GM12878 (cell line): ENCODE measurements at regions not wholly inside any gene's neighbourhood (a gene's known extent, or its start where the extent isn't known, plus 50 kb on each side); places are given as distances from the start of the nearest gene placed in this dataset.

Experiments used
- IKZF1 ChIP-seq: fragments of 450-650 bp; conservative IDR thresholded peaks from 2 replicates; pipeline ENCODE4 v1.6.1; 2017; ENCODE audit warnings: antibody characterized with exemption, mild to moderate bottlenecking
- NR2C2 ChIP-seq: IDR thresholded peaks from 2 replicates; pipeline ENCODE4 v1.6.1; 2011; ENCODE audit warnings: borderline replicate concordance, low read depth; ENCODE audit not compliant: control insufficient read depth, insufficient read length
- POLR2AphosphoS5 ChIP-seq: IDR thresholded peaks from 2 replicates; pipeline ENCODE4 v1.6.1; 2011; ENCODE audit warnings: mild to moderate bottlenecking, low read length, inconsistent platforms
- RCOR1 ChIP-seq: conservative IDR thresholded peaks from 2 replicates; pipeline ENCODE4 v1.6.1; 2012; ENCODE audit warnings: low read depth, low read length, improper control_type of control experiment
- SRF ChIP-seq, 2 experiments: IDR thresholded peaks; 2 replicates each; pipeline ENCODE4 v1.6.1; 2011; ENCODE audit warnings: low read depth in 2 of 2, low read length in 2 of 2, mild to moderate bottlenecking in 1 of 2, moderate library complexity in 1 of 2
- TF ChIP-seq, protein P1 (sequence below): IDR thresholded peaks from 2 replicates; pipeline ENCODE4 v1.6.1; 2012; ENCODE audit warnings: low read length, inconsistent platforms
- TF ChIP-seq, protein P2 (sequence below): IDR thresholded peaks from 2 replicates; pipeline ENCODE4 v1.6.1; 2011; ENCODE audit warnings: borderline replicate concordance, low read depth, mild to moderate bottlenecking, moderate library complexity, mixed read lengths, low read length; ENCODE audit not compliant: insufficient read depth; ENCODE audit errors: extremely low read length
- TF ChIP-seq, protein P3 (sequence below), 3 experiments: IDR thresholded peaks in 2 of 3; conservative IDR thresholded peaks in 1 of 3; 2 replicates each; pipeline ENCODE4 v1.5.1; 2011; ENCODE audit warnings: low read depth in 3 of 3, low read length in 3 of 3, mild to moderate bottlenecking in 3 of 3, control low read depth in 2 of 3, moderate library complexity in 2 of 3, inconsistent platforms in 1 of 3, mixed read lengths in 1 of 3; ENCODE audit not compliant: control insufficient read depth in 2 of 3, insufficient read depth in 1 of 3; ENCODE audit errors: extremely low read depth in 1 of 3

DNA sequence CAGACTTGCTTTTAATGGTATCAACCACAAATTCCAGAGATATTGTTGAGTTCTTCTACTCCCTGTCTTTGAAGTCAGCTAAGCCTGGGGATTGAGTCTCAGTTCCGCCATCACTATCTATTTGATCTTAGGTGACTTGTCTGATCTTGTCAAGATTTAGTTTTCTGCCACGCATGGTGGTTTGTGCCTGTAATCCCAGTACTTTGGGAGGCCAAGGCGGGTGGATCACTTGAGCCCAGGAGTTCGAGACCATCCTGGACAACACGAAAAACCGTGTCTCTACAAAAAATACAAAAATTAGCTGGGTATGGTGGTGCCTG is 376.9 kb downstream of the FGF9 start:
- TF ChIP-seq NR2C2 (no peak), POLR2AphosphoS5 (no peak), SRF (IDR thresholded peaks at IDR 0.05; ENCODE audit: low read depth in 2 of 2, low read length in 2 of 2) (no peak), RCOR1 (no peak), IKZF1 (no peak)
- TF ChIP-seq, protein P1, sequence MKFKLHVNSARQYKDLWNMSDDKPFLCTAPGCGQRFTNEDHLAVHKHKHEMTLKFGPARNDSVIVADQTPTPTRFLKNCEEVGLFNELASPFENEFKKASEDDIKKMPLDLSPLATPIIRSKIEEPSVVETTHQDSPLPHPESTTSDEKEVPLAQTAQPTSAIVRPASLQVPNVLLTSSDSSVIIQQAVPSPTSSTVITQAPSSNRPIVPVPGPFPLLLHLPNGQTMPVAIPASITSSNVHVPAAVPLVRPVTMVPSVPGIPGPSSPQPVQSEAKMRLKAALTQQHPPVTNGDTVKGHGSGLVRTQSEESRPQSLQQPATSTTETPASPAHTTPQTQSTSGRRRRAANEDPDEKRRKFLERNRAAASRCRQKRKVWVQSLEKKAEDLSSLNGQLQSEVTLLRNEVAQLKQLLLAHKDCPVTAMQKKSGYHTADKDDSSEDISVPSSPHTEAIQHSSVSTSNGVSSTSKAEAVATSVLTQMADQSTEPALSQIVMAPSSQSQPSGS, result no peak
- TF ChIP-seq, protein P2, sequence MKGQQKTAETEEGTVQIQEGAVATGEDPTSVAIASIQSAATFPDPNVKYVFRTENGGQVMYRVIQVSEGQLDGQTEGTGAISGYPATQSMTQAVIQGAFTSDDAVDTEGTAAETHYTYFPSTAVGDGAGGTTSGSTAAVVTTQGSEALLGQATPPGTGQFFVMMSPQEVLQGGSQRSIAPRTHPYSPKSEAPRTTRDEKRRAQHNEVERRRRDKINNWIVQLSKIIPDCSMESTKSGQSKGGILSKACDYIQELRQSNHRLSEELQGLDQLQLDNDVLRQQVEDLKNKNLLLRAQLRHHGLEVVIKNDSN, result no peak
- TF ChIP-seq, protein P3, sequence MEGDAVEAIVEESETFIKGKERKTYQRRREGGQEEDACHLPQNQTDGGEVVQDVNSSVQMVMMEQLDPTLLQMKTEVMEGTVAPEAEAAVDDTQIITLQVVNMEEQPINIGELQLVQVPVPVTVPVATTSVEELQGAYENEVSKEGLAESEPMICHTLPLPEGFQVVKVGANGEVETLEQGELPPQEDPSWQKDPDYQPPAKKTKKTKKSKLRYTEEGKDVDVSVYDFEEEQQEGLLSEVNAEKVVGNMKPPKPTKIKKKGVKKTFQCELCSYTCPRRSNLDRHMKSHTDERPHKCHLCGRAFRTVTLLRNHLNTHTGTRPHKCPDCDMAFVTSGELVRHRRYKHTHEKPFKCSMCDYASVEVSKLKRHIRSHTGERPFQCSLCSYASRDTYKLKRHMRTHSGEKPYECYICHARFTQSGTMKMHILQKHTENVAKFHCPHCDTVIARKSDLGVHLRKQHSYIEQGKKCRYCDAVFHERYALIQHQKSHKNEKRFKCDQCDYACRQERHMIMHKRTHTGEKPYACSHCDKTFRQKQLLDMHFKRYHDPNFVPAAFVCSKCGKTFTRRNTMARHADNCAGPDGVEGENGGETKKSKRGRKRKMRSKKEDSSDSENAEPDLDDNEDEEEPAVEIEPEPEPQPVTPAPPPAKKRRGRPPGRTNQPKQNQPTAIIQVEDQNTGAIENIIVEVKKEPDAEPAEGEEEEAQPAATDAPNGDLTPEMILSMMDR (IDR thresholded peaks at IDR 0.05 in 2 of 3, conservative IDR thresholded peaks at IDR 0.05 in 1 of 3; ENCODE audit: control insufficient read depth in 2 of 3, extremely low read depth in 1 of 3, insufficient read depth in 1 of 3, low read depth in 3 of 3, low read length in 3 of 3), result no peak
